DND-41 (cell line): ENCODE measurements at regions not wholly inside any gene's neighbourhood (a gene's known extent, or its start where the extent isn't known, plus 50 kb on each side); places are given as distances from the start of the nearest gene placed in this dataset.
A peak's percentile ranks its signal among the peaks of the same experiment; 100 is the strongest.

Experiments used
- ATAC-seq: fragments of 200-7000 bp; cut with Tn5 transposase; 3 replicates; pipeline ENCODE4 v1.9.1; 2021; ENCODE audit warnings: low read depth; ENCODE audit not compliant: insufficient read depth
- DNase-seq: peaks from one replicate; pipeline ENCODE4 v3.0.0-alpha.2; 2020
- H2AFZ ChIP-seq: 2 replicates; pipeline ENCODE4 v1.6.0; 2012; ENCODE audit warnings: low read depth, low read length
- H3K27ac ChIP-seq: 2 replicates; pipeline ENCODE4 v1.5.1; 2012; ENCODE audit warnings: low read length, inconsistent platforms
- H3K27me3 ChIP-seq: fragments of 200-600 bp; sonication (generic); 2 replicates; pipeline ENCODE4 v1.6.0; 2012; ENCODE audit warnings: low read length, mild to moderate bottlenecking, inconsistent platforms; ENCODE audit not compliant: insufficient read depth, poor library complexity
- H3K36me3 ChIP-seq: 2 replicates; pipeline ENCODE4 v1.5.1; 2012; ENCODE audit warnings: low read length, inconsistent platforms; ENCODE audit not compliant: insufficient read depth
- H3K4me1 ChIP-seq: 2 replicates; pipeline ENCODE4 v1.5.1; 2012; ENCODE audit warnings: mild to moderate bottlenecking, low read length; ENCODE audit not compliant: insufficient read depth
- H3K4me2 ChIP-seq: 2 replicates; pipeline ENCODE4 v1.6.0; 2012; ENCODE audit warnings: mild to moderate bottlenecking, moderate library complexity, low read length, inconsistent platforms; ENCODE audit not compliant: insufficient read depth
- H3K4me3 ChIP-seq, 2 experiments: fragments of 200-600 bp in 1 of 2; shearing (Covaris generic) in 1 of 2; 2 replicates each; pipeline ENCODE4 v1.5.1; 2012 to 2016; ENCODE audit warnings: inconsistent platforms in 2 of 2, low read length in 2 of 2, mild to moderate bottlenecking in 2 of 2, low read depth in 1 of 2, moderate library complexity in 1 of 2
- H3K79me2 ChIP-seq: 2 replicates; pipeline ENCODE4 v1.6.0; 2012; ENCODE audit warnings: low read length, inconsistent platforms; ENCODE audit not compliant: insufficient read depth
- H3K9ac ChIP-seq: 2 replicates; pipeline ENCODE4 v1.6.0; 2012; ENCODE audit warnings: low read depth, mild to moderate bottlenecking, inconsistent platforms, low read length, moderate library complexity
- H3K9me3 ChIP-seq: 2 replicates; pipeline ENCODE4 v1.5.1; 2012; ENCODE audit warnings: low read length, moderate library complexity, mild to moderate bottlenecking, inconsistent platforms; ENCODE audit not compliant: insufficient read depth, severe bottlenecking
- H4K20me1 ChIP-seq: 2 replicates; pipeline ENCODE4 v1.6.0; 2012; ENCODE audit warnings: low read length; ENCODE audit not compliant: insufficient read depth
- CTCF ChIP-seq: IDR thresholded peaks from 2 replicates; pipeline ENCODE4 v1.5.1; 2012; ENCODE audit warnings: borderline replicate concordance, low read length, moderate library complexity, mild to moderate bottlenecking; ENCODE audit not compliant: poor library complexity, severe bottlenecking; ENCODE audit errors: extremely low read depth
- EZH2 ChIP-seq: IDR thresholded peaks from 3 replicates; pipeline ENCODE4 v1.6.1; 2012; ENCODE audit warnings: borderline replicate concordance, low read depth, mild to moderate bottlenecking, moderate library complexity, low read length, inconsistent platforms; ENCODE audit not compliant: severe bottlenecking

GRCh38 chr19:28558783-28559182, 654.2 kb downstream of the UQCRFS1 start:
- DNase-seq (no peak), ATAC-seq (no peak)
- Histone ChIP-seq H3K9ac (no peak overlapping the region), H3K27ac (no peak overlapping the region), H3K4me1 (peaks cover 37% of the 10 kb centered on the region), H2AFZ (no peak overlapping the region), H4K20me1 (no peaks in the 10 kb centered on the region), H3K4me3 (no peak overlapping the region), H3K4me2 (no peak overlapping the region), H3K27me3 (no peaks in the 10 kb centered on the region), H3K9me3 (peaks cover 8% of the 10 kb centered on the region), H3K79me2 (no peaks in the 10 kb centered on the region), H3K36me3 (no peaks in the 10 kb centered on the region)
- no peak for TF ChIP-seq CTCF
- TF ChIP-seq EZH2 = no peak

- 0 out of 3 replicates have a peak, but pooled peaks have one; percentile 25 for ATAC-seq
These were observed 656.6 kb downstream of the UQCRFS1 start for GRCh38 chr19:28556371-28556770.

GRCh38 chr19:28555317-28555716, 657.6 kb downstream of the UQCRFS1 start:
- Histone ChIP-seq H3K36me3 (no peaks in the 10 kb centered on the region), H3K9me3 (no peaks in the 10 kb centered on the region), H3K4me3 (no peak overlapping the region), H3K79me2 (no peaks in the 10 kb centered on the region), H2AFZ (no peak overlapping the region), H3K4me2 (no peak overlapping the region), H4K20me1 (no peaks in the 10 kb centered on the region), H3K27ac (peak overlapping the region; percentile 15; the same call in 1 of the 2 replicates), H3K4me1 (peaks cover 46% of the 10 kb centered on the region), H3K27me3 (no peaks in the 10 kb centered on the region), H3K9ac (no peak overlapping the region)
- no peak for DNase-seq
- ATAC-seq = no peak
- no peak for TF ChIP-seq EZH2
- TF ChIP-seq CTCF = no peak

More at GRCh38 chr19:28556371-28556770, 656.6 kb downstream of the UQCRFS1 start:
- Histone ChIP-seq H3K27ac (peak overlapping the region; percentile 52), H3K9ac (no peak overlapping the region), H2AFZ (peak overlapping the region; percentile 42; the same call in 1 of the 2 replicates), H3K27me3 (no peaks in the 10 kb centered on the region), H3K36me3 (no peaks in the 10 kb centered on the region), H3K79me2 (no peaks in the 10 kb centered on the region), H3K4me3 (no peak overlapping the region), H3K4me2 (no peak overlapping the region), H3K9me3 (no peaks in the 10 kb centered on the region), H4K20me1 (no peaks in the 10 kb centered on the region), H3K4me1 (peaks cover 46% of the 10 kb centered on the region)
- DNase-seq = peak; percentile 11
- TF ChIP-seq CTCF (no peak), EZH2 (no peak)
